Epithelial cell of esophagus (primary cell): ENCODE measurements at regions not wholly inside any gene's neighbourhood (a gene's known extent, or its start where the extent isn't known, plus 50 kb on each side); places are given as distances from the start of the nearest gene placed in this dataset.
A peak's percentile ranks its signal among the peaks of the same experiment; 100 is the strongest.

Experiments used
- DNase-seq: peaks from one replicate; pipeline ENCODE4 v3.0.0; 2010; ENCODE audit warnings: low read depth
- H3K4me3 ChIP-seq: 2 replicates; pipeline ENCODE4 v1.5.1; 2011; ENCODE audit warnings: mild to moderate bottlenecking, low read length, control low read depth
- TF ChIP-seq, protein P1 (sequence below): IDR thresholded peaks from 2 replicates; pipeline ENCODE4 v1.5.1; 2011; ENCODE audit warnings: low read depth, mild to moderate bottlenecking, low read length, control low read depth, inconsistent platforms; ENCODE audit not compliant: insufficient read depth; ENCODE audit errors: missing control alignments

DNA sequence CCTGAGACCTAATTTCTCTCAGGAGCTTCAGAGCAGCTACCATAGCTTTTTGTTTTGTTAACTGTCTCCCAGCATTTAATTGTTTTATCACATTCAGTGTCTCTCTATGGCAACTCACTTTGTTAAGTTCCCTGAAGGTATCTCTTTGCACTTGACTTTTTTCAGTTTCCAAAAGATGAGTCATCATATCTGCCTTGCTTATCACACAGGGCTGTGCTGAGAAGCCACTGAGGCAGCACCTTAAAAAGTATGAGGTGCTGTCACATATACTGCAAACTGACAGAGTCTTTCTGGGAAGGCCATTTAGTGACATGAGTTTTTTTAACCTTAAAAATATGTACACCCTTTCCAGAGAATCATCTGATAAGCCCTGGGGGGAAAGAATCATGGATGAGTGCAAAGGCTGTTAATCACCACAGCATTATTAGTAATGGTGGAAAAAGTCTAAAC is 56.8 kb downstream of the PPP1R3C start:
- peak; percentile 62 for DNase-seq
- TF ChIP-seq, protein P1, sequence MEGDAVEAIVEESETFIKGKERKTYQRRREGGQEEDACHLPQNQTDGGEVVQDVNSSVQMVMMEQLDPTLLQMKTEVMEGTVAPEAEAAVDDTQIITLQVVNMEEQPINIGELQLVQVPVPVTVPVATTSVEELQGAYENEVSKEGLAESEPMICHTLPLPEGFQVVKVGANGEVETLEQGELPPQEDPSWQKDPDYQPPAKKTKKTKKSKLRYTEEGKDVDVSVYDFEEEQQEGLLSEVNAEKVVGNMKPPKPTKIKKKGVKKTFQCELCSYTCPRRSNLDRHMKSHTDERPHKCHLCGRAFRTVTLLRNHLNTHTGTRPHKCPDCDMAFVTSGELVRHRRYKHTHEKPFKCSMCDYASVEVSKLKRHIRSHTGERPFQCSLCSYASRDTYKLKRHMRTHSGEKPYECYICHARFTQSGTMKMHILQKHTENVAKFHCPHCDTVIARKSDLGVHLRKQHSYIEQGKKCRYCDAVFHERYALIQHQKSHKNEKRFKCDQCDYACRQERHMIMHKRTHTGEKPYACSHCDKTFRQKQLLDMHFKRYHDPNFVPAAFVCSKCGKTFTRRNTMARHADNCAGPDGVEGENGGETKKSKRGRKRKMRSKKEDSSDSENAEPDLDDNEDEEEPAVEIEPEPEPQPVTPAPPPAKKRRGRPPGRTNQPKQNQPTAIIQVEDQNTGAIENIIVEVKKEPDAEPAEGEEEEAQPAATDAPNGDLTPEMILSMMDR = no peak
- H3K4me3 ChIP-seq = no peak overlapping the region

DNA sequence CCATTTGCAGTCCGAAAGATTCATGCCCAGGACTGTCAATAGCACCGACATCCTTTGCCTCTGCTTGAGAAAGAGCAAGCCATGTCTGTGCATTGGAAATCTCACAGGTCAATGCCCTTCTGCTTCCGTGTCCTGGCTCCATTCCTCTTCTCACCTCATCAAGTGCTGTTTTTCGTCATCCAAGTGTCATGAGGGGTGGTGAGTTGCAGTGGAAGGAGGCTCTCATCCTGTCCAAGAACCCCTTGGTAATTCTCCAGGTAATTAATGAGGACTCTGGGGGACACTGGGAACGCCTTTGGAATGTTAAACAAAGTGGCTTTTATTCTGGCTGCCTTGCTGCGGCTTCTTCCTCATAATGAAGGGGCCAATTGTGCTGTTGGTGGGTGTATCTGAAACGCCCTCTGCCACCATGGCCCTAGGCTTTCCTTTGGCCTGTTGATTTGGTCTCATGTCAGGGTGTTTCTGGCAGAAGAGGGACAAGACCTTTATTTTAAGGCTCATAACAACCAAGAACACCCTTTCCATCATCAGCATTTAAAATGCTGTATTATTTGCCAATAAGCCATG is 57.7 kb downstream of the PPP1R3C start:
- DNase-seq = no peak
- TF ChIP-seq, protein P1 = no peak
- H3K4me3 ChIP-seq = no peak overlapping the region

DNA sequence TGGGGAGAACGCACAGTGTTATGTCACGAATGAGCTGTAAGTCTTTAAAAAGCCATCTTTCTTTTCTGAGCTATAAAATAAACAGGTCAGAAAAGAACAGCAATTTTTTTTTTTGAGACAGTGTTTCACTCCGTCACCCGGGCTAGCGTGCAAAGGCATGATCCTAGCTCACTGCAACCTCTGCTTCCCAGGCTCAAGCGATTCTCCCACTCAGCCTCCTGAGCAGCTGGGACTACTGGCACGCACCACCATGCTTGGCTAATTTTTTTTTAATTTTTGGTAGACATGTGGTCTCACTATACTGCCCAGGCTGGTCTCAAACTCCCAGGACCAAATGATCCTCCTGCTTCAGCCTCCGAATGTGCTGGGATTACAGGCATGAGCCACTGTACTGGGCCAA is 58.6 kb downstream of the PPP1R3C start:
- no peak for DNase-seq
- no peak overlapping the region for H3K4me3 ChIP-seq
- TF ChIP-seq, protein P1 = no peak

DNA sequence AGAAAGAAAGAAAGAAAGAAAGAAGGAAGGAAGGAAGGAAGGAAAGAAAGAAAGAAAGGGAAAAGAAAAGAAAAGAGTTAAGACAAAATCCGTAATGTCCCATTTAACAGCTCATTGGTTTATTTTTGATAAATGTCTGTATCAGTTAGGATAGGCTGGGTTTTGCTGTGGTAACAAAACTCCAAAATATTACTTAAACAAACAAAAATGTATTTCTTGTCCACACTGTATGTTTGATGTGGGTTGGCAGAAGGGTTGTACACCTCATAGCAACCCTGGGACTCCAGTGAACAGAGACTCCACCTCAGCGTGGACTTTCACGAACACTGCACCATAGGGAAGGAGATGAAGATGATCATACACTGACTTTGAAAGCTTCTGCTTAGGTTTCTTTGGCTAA is 59.6 kb downstream of the PPP1R3C start:
- TF ChIP-seq, protein P1 = no peak
- H3K4me3 ChIP-seq = no peak overlapping the region
- no peak for DNase-seq

DNA sequence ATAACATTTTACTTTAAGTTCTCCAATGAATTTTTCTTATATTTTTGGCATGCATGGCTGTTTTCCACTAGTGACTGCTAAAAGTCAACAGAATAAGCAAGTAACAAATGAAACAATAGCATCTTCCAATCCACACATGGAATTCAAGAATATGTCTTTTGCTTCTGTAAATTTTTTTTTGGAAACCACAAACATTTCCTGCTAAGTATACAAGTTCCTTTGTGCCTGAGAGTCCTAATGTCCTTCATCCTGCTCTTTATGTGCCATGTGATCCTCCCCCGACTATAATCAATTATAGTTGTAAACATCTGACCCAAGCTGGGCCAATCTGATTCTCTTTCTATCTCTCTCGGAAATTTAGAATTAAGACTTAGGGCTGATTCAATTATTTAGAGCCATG is 61.2 kb downstream of the PPP1R3C start:
- no peak for DNase-seq
- TF ChIP-seq, protein P1 = no peak

DNA sequence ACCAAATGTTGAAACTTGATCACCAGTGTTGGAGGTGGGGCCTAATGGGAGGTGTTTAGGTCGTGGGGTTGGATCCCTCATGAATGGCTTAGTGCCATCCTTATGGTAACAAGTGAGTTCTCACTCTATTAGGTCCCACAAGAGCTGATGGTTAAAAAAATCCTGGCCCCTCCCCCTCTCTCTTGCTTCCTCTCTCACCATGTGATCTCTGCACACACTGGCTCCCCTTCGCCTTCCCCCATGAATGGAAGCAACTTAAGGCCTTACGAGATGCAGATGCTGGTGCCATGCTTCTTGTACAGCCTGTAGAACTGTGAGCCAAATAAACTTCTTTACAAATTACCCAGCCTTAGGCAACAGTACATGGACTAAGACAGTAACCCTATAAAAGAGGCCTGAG is 62.7 kb downstream of the PPP1R3C start:
- no peak overlapping the region for H3K4me3 ChIP-seq
- TF ChIP-seq, protein P1 = no peak
- no peak for DNase-seq

More for the DNA sequence above, 61.2 kb downstream of the PPP1R3C start:
- no peak overlapping the region for H3K4me3 ChIP-seq

DNA sequence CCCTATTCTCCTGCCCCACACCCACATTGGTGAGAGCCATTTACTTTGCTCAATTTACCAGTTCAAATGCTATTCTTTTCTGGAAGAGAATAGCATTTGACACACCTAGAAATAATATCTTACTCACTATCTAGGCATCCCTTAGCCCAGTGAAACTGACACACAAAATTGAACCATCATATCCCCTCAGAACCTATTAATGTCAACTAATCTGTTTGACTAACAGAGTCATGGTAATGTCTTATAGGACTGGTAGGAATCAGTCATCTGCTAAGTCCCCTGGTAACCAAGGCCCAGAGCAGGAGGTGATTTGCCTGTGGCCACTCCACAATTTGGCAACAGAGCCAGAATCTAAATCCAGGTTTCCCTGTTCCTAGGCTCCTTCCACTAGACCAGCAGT is 63.3 kb downstream of the PPP1R3C start:
- peak; percentile 47 for DNase-seq
- TF ChIP-seq, protein P1 = no peak
- no peak overlapping the region for H3K4me3 ChIP-seq
